ENCODE measurements at regions not wholly inside any gene's neighbourhood (a gene's known extent, or its start where the extent isn't known, plus 50 kb on each side); places are given as distances from the start of the nearest gene placed in this dataset.

GRCh38 chr1:201708085-201708512 lies 120.9 kb upstream of the IPO9 start:
- Histone ChIP-seq H4K20me1 (ENCODE audit: insufficient read depth) (peaks cover 8% of the 10 kb centered on the region; the same call in 1 of the 2 replicates), H3K9me2 (no peaks in the 10 kb centered on the region), H3K36me3 (replicated peaks in 1 of 2; ENCODE audit: control insufficient read depth in 1 of 2, insufficient read depth in 2 of 2, low read length in 1 of 2) (peaks cover 6 to 22% of the 10 kb centered on the region in 2 experiments), H3K9ac (no peak overlapping the region), H2AFZ (ENCODE audit: low read depth) (no peak overlapping the region), H3K4me2 (no peak overlapping the region), H3F3A (replicated peaks; ENCODE audit: insufficient read depth) (peaks cover 68% of the 10 kb centered on the region), H3K4me3 (ENCODE audit: low read depth in 2 of 2, low read length in 1 of 2) (no peak overlapping the region), H3K27me3 (ENCODE audit: insufficient read depth) (no peaks in the 10 kb centered on the region), H3K4me1 (ENCODE audit: control insufficient read depth in 1 of 2, insufficient read depth in 2 of 2, low read depth in 1 of 2, low read length in 1 of 2) (peaks cover 27 to 73% of the 10 kb centered on the region in 2 experiments), H3K27ac (ENCODE audit: low read depth in 2 of 2, low read length in 1 of 2) (peak overlapping the region in 1 of 2 experiments; percentile 98; a peak in 3 of 4 replicates), H3K9me3 (no peaks in the 10 kb centered on the region), H3K79me2 (ENCODE audit: insufficient read depth) (peaks cover 92% of the 10 kb centered on the region)
- TF ChIP-seq MAX (IDR thresholded peaks at IDR 0.05; ENCODE audit: low read depth), result no peak
- no peak for TF ChIP-seq USF1 (IDR thresholded peaks at IDR 0.05; ENCODE audit: borderline replicate concordance, low read depth)
- no peak for TF ChIP-seq GATA2 (CRISPR knock-in tag; IDR thresholded peaks at IDR 0.05)
- TF ChIP-seq TCF12 (IDR thresholded peaks at IDR 0.05), result no peak
- TF ChIP-seq EP300 (IDR thresholded peaks at IDR 0.05; ENCODE audit: borderline replicate concordance in 1 of 2, low read depth in 1 of 2, low read length in 1 of 2), result no peak
- no peak for TF ChIP-seq SIN3A (IDR thresholded peaks at IDR 0.05; ENCODE audit: borderline replicate concordance, low read depth, low read length)
- no peak for TF ChIP-seq JUND (IDR thresholded peaks at IDR 0.05)
- no peak for TF ChIP-seq RAD21 (IDR thresholded peaks at IDR 0.05; ENCODE audit: low read length)
- no peak for TF ChIP-seq TAF1 (IDR thresholded peaks at IDR 0.05; ENCODE audit: borderline replicate concordance, low read depth, low read length)
- no peak for TF ChIP-seq GABPA (IDR thresholded peaks at IDR 0.05; ENCODE audit: low read depth)
- no peak for TF ChIP-seq MXI1 (IDR thresholded peaks at IDR 0.05; ENCODE audit: low read depth, low read length)
- TF ChIP-seq, protein P1, sequence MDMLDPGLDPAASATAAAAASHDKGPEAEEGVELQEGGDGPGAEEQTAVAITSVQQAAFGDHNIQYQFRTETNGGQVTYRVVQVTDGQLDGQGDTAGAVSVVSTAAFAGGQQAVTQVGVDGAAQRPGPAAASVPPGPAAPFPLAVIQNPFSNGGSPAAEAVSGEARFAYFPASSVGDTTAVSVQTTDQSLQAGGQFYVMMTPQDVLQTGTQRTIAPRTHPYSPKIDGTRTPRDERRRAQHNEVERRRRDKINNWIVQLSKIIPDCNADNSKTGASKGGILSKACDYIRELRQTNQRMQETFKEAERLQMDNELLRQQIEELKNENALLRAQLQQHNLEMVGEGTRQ (IDR thresholded peaks at IDR 0.05; ENCODE audit: borderline replicate concordance, low read depth, low read length), result no peak
- no peak for TF ChIP-seq RCOR1 (IDR thresholded peaks at IDR 0.05; ENCODE audit: low read length)
- TF ChIP-seq RXRA (IDR thresholded peaks at IDR 0.05; ENCODE audit: borderline replicate concordance, low read depth), result no peak
- TF ChIP-seq EZH2phosphoT487 (IDR thresholded peaks at IDR 0.05; ENCODE audit: borderline replicate concordance, low read depth), result no peak
- CTCF ChIA-PET, result interaction anchor here (0.8 to 35.0 kb wide), 18 partner anchors 11 to 265 kb away, joined by 3 to 827 read pairs (median 12); partner anchors contain the start of genes IPO9 and NAV1
- POLR2A ChIA-PET, result no interaction called here
- no peak for DNase-seq
- 62% methylated on average over 3 of the region's 4 CpGs for whole genome bisulfite sequencing (ENCODE audit: low lambda C conversion rate)

GRCh38 chr1:201708691-201709090 lies 120.3 kb upstream of the IPO9 start:
- no peaks in the 10 kb centered on the region for H3K9me3 ChIP-seq
- no peak for DNase-seq
- no peak overlapping the region for H2AFZ ChIP-seq (ENCODE audit: low read depth)
- H3K9ac ChIP-seq, result peak overlapping the region; percentile 16; the same call in 1 of the 2 replicates
- no peak for TF ChIP-seq YY1 (IDR thresholded peaks at IDR 0.05; ENCODE audit: low read depth)
- no peak for TF ChIP-seq FOSL2 (IDR thresholded peaks at IDR 0.05; ENCODE audit: borderline replicate concordance, low read depth)
- no peak for TF ChIP-seq MXI1 (IDR thresholded peaks at IDR 0.05; ENCODE audit: low read depth, low read length)
- H3K4me1 ChIP-seq (ENCODE audit: control insufficient read depth in 1 of 2, insufficient read depth in 2 of 2, low read depth in 1 of 2, low read length in 1 of 2), result peaks cover 27 to 71% of the 10 kb centered on the region in 2 experiments; a peak in 3 of 4 replicates
- 90% methylated on average over 5 of the region's 5 CpGs for WGBS (ENCODE audit: low lambda C conversion rate)
- peaks cover 86% of the 10 kb centered on the region for H3K79me2 ChIP-seq (ENCODE audit: insufficient read depth)
- H3K4me3 ChIP-seq (ENCODE audit: low read depth in 2 of 2, low read length in 1 of 2), result no peak overlapping the region
- no peaks in the 10 kb centered on the region for H3K9me2 ChIP-seq
- no peaks in the 10 kb centered on the region for H3K27me3 ChIP-seq (ENCODE audit: insufficient read depth)
- H3F3A ChIP-seq (replicated peaks; ENCODE audit: insufficient read depth), result peaks cover 66% of the 10 kb centered on the region
- no peak overlapping the region for H3K4me2 ChIP-seq
- POLR2A ChIA-PET, result interaction anchor here (0.6 kb wide), 1 partner anchor 130 kb away, joined by 3 read pairs; no protein-coding TSS in a partner anchor
- H4K20me1 ChIP-seq (ENCODE audit: insufficient read depth), result peaks cover 3% of the 10 kb centered on the region; the same call in 1 of the 2 replicates
- CTCF ChIA-PET, result interaction anchor here (0.7 to 35.0 kb wide), 43 partner anchors 11 to 264 kb away, joined by 3 to 827 read pairs (median 8); partner anchors contain the start of genes IPO9 and NAV1
- H3K36me3 ChIP-seq (replicated peaks in 1 of 2; ENCODE audit: control insufficient read depth in 1 of 2, insufficient read depth in 2 of 2, low read length in 1 of 2), result peaks cover 6 to 22% of the 10 kb centered on the region in 2 experiments
- H3K27ac ChIP-seq (ENCODE audit: low read depth in 2 of 2, low read length in 1 of 2), result peak overlapping the region in 1 of 2 experiments; percentile 98; a peak in 2 of 4 replicates
